ENCODE measurements at regions not wholly inside any gene's neighbourhood (a gene's known extent, or its start where the extent isn't known, plus 50 kb on each side); places are given as distances from the start of the nearest gene placed in this dataset.

DNA sequence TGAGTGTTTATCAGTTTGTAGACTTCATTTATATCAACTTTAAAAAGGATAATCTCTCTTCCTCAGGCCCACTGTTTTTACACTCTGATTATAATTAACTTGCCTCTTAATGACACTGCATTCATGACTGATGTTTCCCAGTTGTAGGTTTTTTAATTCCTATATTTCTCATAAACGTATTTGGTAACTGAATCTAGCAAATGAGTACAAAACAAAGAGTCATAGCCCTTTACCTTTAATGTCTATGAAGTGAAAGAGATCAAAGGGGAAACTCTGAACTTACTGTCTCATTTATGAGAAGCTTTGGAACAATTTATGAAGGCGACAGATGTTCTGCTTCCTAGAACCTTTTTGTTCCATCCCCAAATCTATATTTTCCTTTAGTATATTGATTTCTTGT, 56.6 kb upstream of the ABCA1 start:
- Histone ChIP-seq H3K9me3 (no peaks in the 10 kb centered on the region), H3K27ac (no peak overlapping the region), H3K27me3 (no peaks in the 10 kb centered on the region), H3K4me3 (no peak overlapping the region), H3K36me3 (no peaks in the 10 kb centered on the region), H3K4me1 (no peaks in the 10 kb centered on the region)
- no peak for TF ChIP-seq CTCF (IDR thresholded peaks at IDR 0.05)
- intact Hi-C loops (cut with DNase I; ENCODE audit: low total_unique reads): no loop called here
- no peak for DNase-seq

DNA sequence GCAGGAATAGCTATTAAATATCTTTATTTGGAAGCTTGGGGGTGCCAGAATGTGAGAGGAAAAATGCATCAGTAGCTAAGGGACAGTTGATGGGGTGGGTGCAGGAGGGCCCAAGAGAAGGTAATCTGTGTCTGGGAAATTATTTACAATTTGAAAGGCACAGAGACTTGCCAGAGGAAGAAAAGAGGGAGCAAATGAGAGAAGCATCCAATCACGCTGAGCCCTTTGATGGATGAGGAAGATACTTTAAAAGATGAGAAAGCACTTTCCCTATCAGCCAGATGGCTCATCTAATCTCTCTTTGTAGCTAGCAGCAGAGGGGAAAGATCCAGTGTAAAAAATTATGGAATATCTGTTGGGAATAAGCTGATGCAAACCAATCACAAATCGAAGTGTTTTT, 57.0 kb upstream of the ABCA1 start:
- Histone ChIP-seq H3K4me1 (no peaks in the 10 kb centered on the region), H3K27ac (no peak overlapping the region)
- intact Hi-C loops (cut with DNase I; ENCODE audit: low total_unique reads): no loop called here

GRCh38 chr9:104986096-104986495, 58.1 kb upstream of the ABCA1 start:
- no peaks in the 10 kb centered on the region for H3K9me3 ChIP-seq
- no peaks in the 10 kb centered on the region for H3K27me3 ChIP-seq
- intact Hi-C loops (cut with DNase I; ENCODE audit: low total_unique reads): no loop called here
- no peak overlapping the region for H3K27ac ChIP-seq
- no peak for TF ChIP-seq CTCF (IDR thresholded peaks at IDR 0.05)
- no peaks in the 10 kb centered on the region for H3K36me3 ChIP-seq
- H3K4me1 ChIP-seq: peaks cover 0 to 10% (median 7%) of the 10 kb centered on the region in 4 donors
- H3K4me3 ChIP-seq: no peak overlapping the region
- DNase-seq: no peak

More for the DNA sequence above, 57.0 kb upstream of the ABCA1 start:
- DNase-seq: no peak
- no peak for TF ChIP-seq CTCF (IDR thresholded peaks at IDR 0.05)
- Histone ChIP-seq H3K4me3 (no peak overlapping the region), H3K36me3 (no peaks in the 10 kb centered on the region), H3K9me3 (no peaks in the 10 kb centered on the region), H3K27me3 (no peaks in the 10 kb centered on the region)

DNA sequence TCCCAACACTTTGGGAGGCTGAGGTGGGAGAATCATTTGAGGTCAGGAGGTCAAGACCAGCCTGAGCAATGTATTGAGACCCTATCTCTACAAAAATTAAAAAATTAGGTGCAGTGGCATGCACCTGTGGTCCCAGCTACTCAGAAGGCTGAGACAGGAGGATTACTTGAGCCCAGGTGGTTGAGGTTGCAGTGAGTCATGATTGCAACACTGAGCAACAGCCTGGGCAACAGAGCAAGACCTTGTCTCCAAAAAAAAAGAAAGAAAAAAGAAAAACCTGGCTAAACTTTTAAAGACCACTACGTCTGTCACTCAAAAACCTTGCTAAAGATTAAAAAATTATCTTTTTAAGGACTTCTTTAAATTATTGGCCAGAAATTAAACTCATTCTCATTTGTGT, 59.8 kb upstream of the ABCA1 start:
- no peaks in the 10 kb centered on the region for H3K9me3 ChIP-seq
- no peak for DNase-seq
- TF ChIP-seq CTCF (IDR thresholded peaks at IDR 0.05): no peak
- intact Hi-C loops (cut with DNase I; ENCODE audit: low total_unique reads): no loop called here
- H3K27ac ChIP-seq: no peak overlapping the region
- H3K36me3 ChIP-seq: no peaks in the 10 kb centered on the region
- H3K4me1 ChIP-seq: peaks cover 0 to 20% (median 17%) of the 10 kb centered on the region in 4 donors
- no peaks in the 10 kb centered on the region for H3K27me3 ChIP-seq
- H3K4me3 ChIP-seq: no peak overlapping the region

DNA sequence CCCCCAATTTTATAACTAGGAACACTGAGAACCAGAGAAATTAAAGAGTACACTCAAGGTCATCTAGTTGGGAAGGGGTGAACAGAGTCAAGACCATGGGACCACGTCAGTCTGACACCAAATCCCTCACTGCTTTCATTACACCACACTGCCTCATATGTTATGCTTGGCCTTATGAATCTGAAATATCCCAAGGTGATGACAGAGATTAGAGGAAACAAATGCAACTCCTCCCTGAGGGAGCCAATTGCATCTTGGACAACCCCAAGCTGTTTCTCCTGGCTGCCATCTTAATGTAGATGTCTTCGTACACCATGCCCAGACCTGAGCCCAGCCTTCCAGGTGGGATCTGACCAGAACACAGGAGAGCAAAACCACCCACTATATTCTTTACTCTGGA, 60.6 kb upstream of the ABCA1 start:
- Histone ChIP-seq H3K9me3 (no peaks in the 10 kb centered on the region), H3K36me3 (no peaks in the 10 kb centered on the region), H3K4me1 (peaks cover 0 to 28% (median 25%) of the 10 kb centered on the region in 4 donors), H3K27ac (no peak overlapping the region), H3K27me3 (no peaks in the 10 kb centered on the region), H3K4me3 (no peak overlapping the region)
- intact Hi-C loops (cut with DNase I; ENCODE audit: low total_unique reads): no loop called here
- no peak for TF ChIP-seq CTCF (IDR thresholded peaks at IDR 0.05)
- no peak for DNase-seq
